ENCODE measurements at regions not wholly inside any gene's neighbourhood (a gene's known extent, or its start where the extent isn't known, plus 50 kb on each side); places are given as distances from the start of the nearest gene placed in this dataset.

- ATAC-seq (ENCODE audit: low read depth) (no peak), DNase-seq (no peak)
- H3K36me3 Mint-ChIP-seq = peaks cover 1% of the 10 kb centered on the region
- H3K27me3 Mint-ChIP-seq = no peaks in the 10 kb centered on the region
- peaks cover 2% of the 10 kb centered on the region for H3K4me1 Mint-ChIP-seq
- H3K4me3 Mint-ChIP-seq = no peak overlapping the region
- H3K27ac Mint-ChIP-seq = no peak overlapping the region
- POLR2A ChIA-PET = no interaction called here
- H3K9me3 Mint-ChIP-seq = no peaks in the 10 kb centered on the region
Observed at GRCh38 chr21:28729887-28730286, 262.8 kb downstream of the LTN1 start.

- no peak overlapping the region for H3K27ac Mint-ChIP-seq
- POLR2A ChIA-PET = no interaction called here
- H3K4me1 Mint-ChIP-seq = peaks cover 2% of the 10 kb centered on the region
- H3K9me3 Mint-ChIP-seq = no peaks in the 10 kb centered on the region
- no peaks in the 10 kb centered on the region for H3K27me3 Mint-ChIP-seq
- DNase-seq (no peak), ATAC-seq (ENCODE audit: low read depth) (no peak)
- peaks cover 1% of the 10 kb centered on the region for H3K36me3 Mint-ChIP-seq
- H3K4me3 Mint-ChIP-seq = no peak overlapping the region
Observed at GRCh38 chr21:28727809-28728208, 264.9 kb downstream of the LTN1 start.

GRCh38 chr21:28725396-28725795 lies 267.3 kb downstream of the LTN1 start:
- DNase-seq (no peak), ATAC-seq (ENCODE audit: low read depth) (no peak)
- H3K27ac Mint-ChIP-seq = no peak overlapping the region
- H3K27me3 Mint-ChIP-seq = no peaks in the 10 kb centered on the region
- no peaks in the 10 kb centered on the region for H3K4me1 Mint-ChIP-seq
- no peak overlapping the region for H3K4me3 Mint-ChIP-seq
- H3K9me3 Mint-ChIP-seq = no peaks in the 10 kb centered on the region
- POLR2A ChIA-PET = no interaction called here
- H3K36me3 Mint-ChIP-seq = peaks cover 1% of the 10 kb centered on the region

- Mint-ChIP-seq H3K27ac (no peak overlapping the region), H3K36me3 (peaks cover 1% of the 10 kb centered on the region)
Observed at GRCh38 chr21:28723646-28724045, 269.0 kb downstream of the LTN1 start.

GRCh38 chr21:28719723-28720122 lies 273.0 kb downstream of the LTN1 start:
- POLR2A ChIA-PET = no interaction called here
- Mint-ChIP-seq H3K36me3 (peaks cover 3% of the 10 kb centered on the region), H3K4me1 (no peaks in the 10 kb centered on the region), H3K9me3 (peaks cover 3% of the 10 kb centered on the region), H3K27me3 (no peaks in the 10 kb centered on the region), H3K27ac (no peak overlapping the region), H3K4me3 (no peak overlapping the region)
- DNase-seq (no peak), ATAC-seq (ENCODE audit: low read depth) (no peak)

More at GRCh38 chr21:28723646-28724045, 269.0 kb downstream of the LTN1 start:
- Mint-ChIP-seq H3K9me3 (peaks cover 3% of the 10 kb centered on the region), H3K4me3 (no peak overlapping the region), H3K27me3 (no peaks in the 10 kb centered on the region), H3K4me1 (no peaks in the 10 kb centered on the region)
- ATAC-seq (ENCODE audit: low read depth) = no peak
- POLR2A ChIA-PET = no interaction called here
- no peak for DNase-seq

GRCh38 chr21:28714777-28715464 lies 277.8 kb downstream of the LTN1 start:
- Mint-ChIP-seq H3K9me3 (peaks cover 3% of the 10 kb centered on the region), H3K4me1 (no peaks in the 10 kb centered on the region), H3K27me3 (no peaks in the 10 kb centered on the region), H3K36me3 (peaks cover 3% of the 10 kb centered on the region), H3K27ac (no peak overlapping the region), H3K4me3 (no peak overlapping the region)
- POLR2A ChIA-PET = interaction anchor here (1.0 kb wide), 1 partner anchor 14 kb away, joined by 5 read pairs; no protein-coding TSS in a partner anchor
- DNase-seq (no peak), ATAC-seq (ENCODE audit: low read depth) (no peak)

GRCh38 chr21:28712411-28712810 lies 280.3 kb downstream of the LTN1 start:
- ATAC-seq (ENCODE audit: low read depth) = no peak
- Mint-ChIP-seq H3K36me3 (peaks cover 3% of the 10 kb centered on the region), H3K9me3 (peaks cover 2% of the 10 kb centered on the region), H3K27ac (no peak overlapping the region), H3K4me1 (no peaks in the 10 kb centered on the region), H3K4me3 (no peak overlapping the region), H3K27me3 (no peaks in the 10 kb centered on the region)
- DNase-seq = no peak
- POLR2A ChIA-PET = no interaction called here

GRCh38 chr21:28705616-28706015 lies 287.1 kb downstream of the LTN1 start:
- ATAC-seq (ENCODE audit: low read depth) (no peak), DNase-seq (no peak)
- no peak overlapping the region for H3K4me3 Mint-ChIP-seq
- H3K36me3 Mint-ChIP-seq = peaks cover 1% of the 10 kb centered on the region
- POLR2A ChIA-PET = no interaction called here
- H3K27ac Mint-ChIP-seq = no peak overlapping the region
- peaks cover 11% of the 10 kb centered on the region for H3K9me3 Mint-ChIP-seq
- no peaks in the 10 kb centered on the region for H3K27me3 Mint-ChIP-seq
- no peaks in the 10 kb centered on the region for H3K4me1 Mint-ChIP-seq

GRCh38 chr21:28704746-28705145 lies 287.9 kb downstream of the LTN1 start:
- peaks cover 1% of the 10 kb centered on the region for H3K36me3 Mint-ChIP-seq
- no peaks in the 10 kb centered on the region for H3K4me1 Mint-ChIP-seq
- H3K9me3 Mint-ChIP-seq = peaks cover 11% of the 10 kb centered on the region
- no peak for DNase-seq
- H3K4me3 Mint-ChIP-seq = no peak overlapping the region
- H3K27me3 Mint-ChIP-seq = no peaks in the 10 kb centered on the region
- POLR2A ChIA-PET = no interaction called here
- no peak overlapping the region for H3K27ac Mint-ChIP-seq
- no peak for ATAC-seq (ENCODE audit: low read depth)

- H3K9me3 Mint-ChIP-seq = peaks cover 8% of the 10 kb centered on the region
- DNase-seq = no peak
- ATAC-seq (ENCODE audit: low read depth) = no peak
- H3K4me3 Mint-ChIP-seq = no peak overlapping the region
- no peak overlapping the region for H3K27ac Mint-ChIP-seq
- POLR2A ChIA-PET = no interaction called here
- H3K36me3 Mint-ChIP-seq = peaks cover 1% of the 10 kb centered on the region
- no peaks in the 10 kb centered on the region for H3K27me3 Mint-ChIP-seq
- no peaks in the 10 kb centered on the region for H3K4me1 Mint-ChIP-seq
Observed at GRCh38 chr21:28703861-28704260, 288.8 kb downstream of the LTN1 start.

- Mint-ChIP-seq H3K27ac (no peak overlapping the region), H3K36me3 (peaks cover 4% of the 10 kb centered on the region)
Observed at GRCh38 chr21:28699596-28700259, 292.9 kb downstream of the LTN1 start.

GRCh38 chr21:28699186-28699585 lies 293.5 kb downstream of the LTN1 start:
- DNase-seq (no peak), ATAC-seq (ENCODE audit: low read depth) (no peak)
- no peak overlapping the region for H3K27ac Mint-ChIP-seq
- peaks cover 4% of the 10 kb centered on the region for H3K36me3 Mint-ChIP-seq
- no peaks in the 10 kb centered on the region for H3K27me3 Mint-ChIP-seq
- POLR2A ChIA-PET = no interaction called here
- H3K9me3 Mint-ChIP-seq = peaks cover 17% of the 10 kb centered on the region
- no peak overlapping the region for H3K4me3 Mint-ChIP-seq
- no peaks in the 10 kb centered on the region for H3K4me1 Mint-ChIP-seq

More at GRCh38 chr21:28699596-28700259, 292.9 kb downstream of the LTN1 start:
- Mint-ChIP-seq H3K4me3 (no peak overlapping the region), H3K9me3 (peaks cover 14% of the 10 kb centered on the region), H3K27me3 (no peaks in the 10 kb centered on the region), H3K4me1 (no peaks in the 10 kb centered on the region)
- ATAC-seq (ENCODE audit: low read depth) (no peak), DNase-seq (no peak)
- POLR2A ChIA-PET = no interaction called here

GRCh38 chr21:28696844-28697410 lies 295.8 kb downstream of the LTN1 start:
- ATAC-seq (ENCODE audit: low read depth) = no peak
- POLR2A ChIA-PET = no interaction called here

GRCh38 chr21:28693476-28693875 lies 299.2 kb downstream of the LTN1 start:
- no peak for DNase-seq
- H3K4me3 Mint-ChIP-seq = no peak overlapping the region
- H3K4me1 Mint-ChIP-seq = no peaks in the 10 kb centered on the region
- H3K36me3 Mint-ChIP-seq = peaks cover 3% of the 10 kb centered on the region
- H3K27me3 Mint-ChIP-seq = no peaks in the 10 kb centered on the region
- peaks cover 8% of the 10 kb centered on the region for H3K9me3 Mint-ChIP-seq
- no peak for ATAC-seq (ENCODE audit: low read depth)
- H3K27ac Mint-ChIP-seq = no peak overlapping the region
- POLR2A ChIA-PET = no interaction called here

More at GRCh38 chr21:28696844-28697410, 295.8 kb downstream of the LTN1 start:
- Mint-ChIP-seq H3K4me1 (no peaks in the 10 kb centered on the region), H3K36me3 (peaks cover 3% of the 10 kb centered on the region), H3K4me3 (no peak overlapping the region), H3K27ac (no peak overlapping the region), H3K9me3 (peaks cover 10% of the 10 kb centered on the region), H3K27me3 (no peaks in the 10 kb centered on the region)
- DNase-seq = no peak
